ENCODE measurements at regions not wholly inside any gene's neighbourhood (a gene's known extent, or its start where the extent isn't known, plus 50 kb on each side); places are given as distances from the start of the nearest gene placed in this dataset.

DNA sequence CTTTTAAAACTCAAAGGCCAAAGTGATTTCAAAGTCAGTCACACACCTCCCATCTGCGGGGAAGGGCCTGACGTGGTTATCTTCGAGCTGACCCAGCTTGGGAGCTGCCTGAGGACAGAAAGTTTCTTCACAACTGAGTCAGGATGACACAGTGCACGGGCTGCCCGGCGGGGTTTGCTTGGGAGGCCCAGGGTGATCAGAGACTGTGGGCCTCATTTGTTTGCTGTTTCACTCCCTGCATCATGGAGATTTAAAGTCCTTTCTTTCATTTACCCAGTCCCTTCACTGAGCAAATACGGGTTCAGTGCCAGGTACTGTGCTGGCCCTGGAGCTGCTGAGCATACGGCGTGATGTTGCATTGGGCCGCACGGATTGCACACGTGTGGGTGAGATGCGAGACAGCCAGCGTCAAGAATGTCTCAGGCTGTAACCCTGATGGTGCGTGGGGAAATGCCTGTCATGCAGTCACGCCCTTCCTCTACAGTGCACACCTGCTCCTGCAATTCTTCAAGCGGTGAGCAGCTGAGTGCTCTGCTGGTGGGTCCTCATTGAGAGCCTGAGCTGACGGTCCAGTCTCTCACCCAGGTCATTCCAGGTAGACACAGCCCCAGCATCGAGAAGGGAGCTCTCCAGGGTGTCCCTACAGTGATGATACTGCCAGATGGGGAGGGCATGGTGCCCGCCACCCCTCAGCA, 82.7 kb upstream of the PMEPA1 start:
- Histone ChIP-seq H3K4me3 (ENCODE audit: low read depth, low read length) (no peak overlapping the region), H3K9me3 (ENCODE audit: severe bottlenecking) (no peaks in the 10 kb centered on the region), H3K27ac (no peak overlapping the region), H3K27me3 (ENCODE audit: insufficient read depth, low read depth, severe bottlenecking) (no peaks in the 10 kb centered on the region), H3K36me3 (no peaks in the 10 kb centered on the region)
- TF ChIP-seq, protein P1, sequence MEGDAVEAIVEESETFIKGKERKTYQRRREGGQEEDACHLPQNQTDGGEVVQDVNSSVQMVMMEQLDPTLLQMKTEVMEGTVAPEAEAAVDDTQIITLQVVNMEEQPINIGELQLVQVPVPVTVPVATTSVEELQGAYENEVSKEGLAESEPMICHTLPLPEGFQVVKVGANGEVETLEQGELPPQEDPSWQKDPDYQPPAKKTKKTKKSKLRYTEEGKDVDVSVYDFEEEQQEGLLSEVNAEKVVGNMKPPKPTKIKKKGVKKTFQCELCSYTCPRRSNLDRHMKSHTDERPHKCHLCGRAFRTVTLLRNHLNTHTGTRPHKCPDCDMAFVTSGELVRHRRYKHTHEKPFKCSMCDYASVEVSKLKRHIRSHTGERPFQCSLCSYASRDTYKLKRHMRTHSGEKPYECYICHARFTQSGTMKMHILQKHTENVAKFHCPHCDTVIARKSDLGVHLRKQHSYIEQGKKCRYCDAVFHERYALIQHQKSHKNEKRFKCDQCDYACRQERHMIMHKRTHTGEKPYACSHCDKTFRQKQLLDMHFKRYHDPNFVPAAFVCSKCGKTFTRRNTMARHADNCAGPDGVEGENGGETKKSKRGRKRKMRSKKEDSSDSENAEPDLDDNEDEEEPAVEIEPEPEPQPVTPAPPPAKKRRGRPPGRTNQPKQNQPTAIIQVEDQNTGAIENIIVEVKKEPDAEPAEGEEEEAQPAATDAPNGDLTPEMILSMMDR (IDR thresholded peaks at IDR 0.05; ENCODE audit: low read depth, low read length) = no peak
- no peak for DNase-seq

DNA sequence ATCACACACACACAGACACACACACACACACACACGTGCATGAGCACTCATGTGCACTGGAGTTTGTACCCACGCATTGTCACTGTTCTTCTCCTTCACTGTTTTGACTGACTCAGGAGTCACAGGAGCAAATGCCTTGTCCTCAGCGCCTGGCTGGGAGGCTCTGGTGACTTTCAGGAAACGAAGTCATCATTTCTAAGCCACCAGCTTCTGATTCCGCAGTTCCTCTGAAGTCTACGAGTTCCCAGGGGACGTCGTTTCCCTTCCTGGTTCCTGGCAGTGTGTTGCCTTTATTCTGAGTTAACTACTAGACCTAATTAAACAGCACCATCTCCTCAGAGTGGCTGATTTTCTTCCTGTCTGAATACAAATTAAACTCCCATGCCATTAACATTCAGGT, 82.2 kb upstream of the PMEPA1 start:
- no peaks in the 10 kb centered on the region for H3K27me3 ChIP-seq (ENCODE audit: insufficient read depth, low read depth, severe bottlenecking)
- DNase-seq = no peak
- no peaks in the 10 kb centered on the region for H3K36me3 ChIP-seq
- H3K4me3 ChIP-seq (ENCODE audit: low read depth, low read length) = no peak overlapping the region
- no peaks in the 10 kb centered on the region for H3K9me3 ChIP-seq (ENCODE audit: severe bottlenecking)
- H3K27ac ChIP-seq = no peak overlapping the region
- TF ChIP-seq, protein P1 (IDR thresholded peaks at IDR 0.05; ENCODE audit: low read depth, low read length) = no peak

DNA sequence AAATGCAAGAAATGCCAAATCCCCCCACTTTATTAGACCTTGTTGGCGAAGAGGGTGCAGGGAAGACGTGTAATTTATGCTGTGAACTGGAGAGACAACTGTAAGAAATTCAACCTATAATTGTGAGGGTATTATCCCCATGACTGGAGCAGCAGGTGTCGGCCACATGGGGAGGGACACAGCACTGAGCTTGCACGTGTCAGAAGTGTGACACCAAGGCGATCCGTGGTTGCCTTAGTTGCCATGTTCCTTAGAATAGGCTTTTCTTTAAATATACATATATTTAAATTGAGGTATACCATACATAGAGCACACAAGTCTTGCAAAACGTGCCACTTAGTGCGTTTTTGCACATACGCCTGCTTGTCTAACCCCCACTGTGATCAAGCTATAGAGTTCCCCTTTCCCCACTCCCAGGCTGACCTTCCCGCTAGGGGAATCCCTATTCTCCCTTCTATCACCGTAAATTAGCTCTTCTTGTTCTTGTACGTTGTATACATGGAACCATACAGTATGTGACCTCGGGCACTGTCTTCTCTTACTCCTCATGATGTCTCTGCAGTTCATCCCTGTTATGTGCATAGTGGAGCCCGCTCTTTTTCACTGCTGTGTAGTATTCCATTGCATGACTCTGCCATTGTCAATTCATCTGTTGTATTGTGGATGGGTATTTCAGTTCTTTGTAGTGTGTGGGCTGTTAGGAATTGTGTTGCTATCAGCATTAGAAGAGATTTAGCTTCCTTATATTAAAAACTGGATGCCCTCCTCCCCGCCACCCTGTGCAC, 81.6 kb upstream of the PMEPA1 start:
- H3K27me3 ChIP-seq (ENCODE audit: insufficient read depth, low read depth, severe bottlenecking) = no peaks in the 10 kb centered on the region

DNA sequence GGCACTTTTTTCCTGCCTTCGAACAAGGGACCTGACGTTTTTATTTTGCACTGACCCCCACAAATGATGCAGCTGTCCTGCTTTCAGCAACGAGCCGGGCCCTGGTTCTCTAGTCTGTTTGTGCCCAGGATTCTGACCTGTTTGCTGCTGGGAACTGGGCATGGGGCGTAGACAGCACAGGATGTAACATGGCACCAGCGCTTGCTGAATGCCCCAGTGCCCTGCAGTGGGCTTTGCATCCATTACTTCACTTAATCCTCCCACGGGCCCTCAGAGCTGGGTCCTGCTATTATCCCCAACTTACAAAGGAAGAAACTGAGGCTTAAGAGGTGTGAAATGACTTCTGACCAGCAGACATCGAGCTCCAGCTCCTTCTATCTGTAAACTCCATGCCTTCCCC, 80.4 kb upstream of the PMEPA1 start:
- H3K27me3 ChIP-seq (ENCODE audit: insufficient read depth, low read depth, severe bottlenecking) = no peaks in the 10 kb centered on the region
- H3K4me3 ChIP-seq (ENCODE audit: low read depth, low read length) = no peak overlapping the region
- no peak for DNase-seq
- no peak overlapping the region for H3K27ac ChIP-seq
- TF ChIP-seq, protein P1 (IDR thresholded peaks at IDR 0.05; ENCODE audit: low read depth, low read length) = no peak
- H3K9me3 ChIP-seq (ENCODE audit: severe bottlenecking) = no peaks in the 10 kb centered on the region
- no peaks in the 10 kb centered on the region for H3K36me3 ChIP-seq

More for the DNA sequence above, 81.6 kb upstream of the PMEPA1 start:
- Histone ChIP-seq H3K4me3 (ENCODE audit: low read depth, low read length) (no peak overlapping the region), H3K9me3 (ENCODE audit: severe bottlenecking) (no peaks in the 10 kb centered on the region), H3K27ac (no peak overlapping the region), H3K36me3 (no peaks in the 10 kb centered on the region)
- TF ChIP-seq, protein P1 (IDR thresholded peaks at IDR 0.05; ENCODE audit: low read depth, low read length) = no peak
- DNase-seq = no peak

DNA sequence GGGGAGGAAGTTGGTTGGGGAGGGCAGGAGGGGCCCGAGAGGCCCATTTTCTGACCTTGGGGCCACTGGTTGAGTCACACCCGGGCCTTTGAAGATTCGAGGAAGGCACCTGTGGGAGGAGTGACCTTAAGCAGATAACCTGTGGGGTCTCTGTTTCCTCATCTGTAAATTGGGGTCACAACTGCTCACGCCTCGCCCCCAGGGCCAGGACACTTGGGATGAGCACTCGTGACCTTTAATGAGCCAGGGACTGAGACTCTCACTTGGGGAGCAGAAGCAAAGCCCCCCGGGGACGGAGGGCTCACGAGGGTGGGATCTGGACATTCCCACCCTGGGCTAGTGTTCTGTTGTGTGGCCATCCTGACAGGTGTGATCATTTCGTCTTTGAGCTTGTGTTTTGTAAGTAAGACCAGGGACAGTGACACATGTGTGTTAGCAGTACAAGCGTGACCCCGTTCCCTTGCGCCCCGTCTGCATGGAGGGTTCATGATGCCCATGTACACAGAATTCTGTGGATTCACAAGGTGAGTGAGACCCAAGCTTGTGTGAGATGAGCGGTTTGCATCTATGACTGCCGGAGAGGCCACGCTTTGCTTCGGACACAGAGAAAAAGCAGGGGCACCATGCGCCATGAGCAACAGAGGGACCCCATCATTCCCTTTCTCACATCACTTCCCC, 79.3 kb upstream of the PMEPA1 start:
- H3K27me3 ChIP-seq (ENCODE audit: insufficient read depth, low read depth, severe bottlenecking) = no peaks in the 10 kb centered on the region
- DNase-seq = no peak
- H3K36me3 ChIP-seq = no peaks in the 10 kb centered on the region
- H3K4me3 ChIP-seq (ENCODE audit: low read depth, low read length) = no peak overlapping the region
- TF ChIP-seq, protein P1 (IDR thresholded peaks at IDR 0.05; ENCODE audit: low read depth, low read length) = no peak
- no peaks in the 10 kb centered on the region for H3K9me3 ChIP-seq (ENCODE audit: severe bottlenecking)
- no peak overlapping the region for H3K27ac ChIP-seq

Measured in WERI-Rb-1 (cell line).